ENCODE measurements at regions not wholly inside any gene's neighbourhood (a gene's known extent, or its start where the extent isn't known, plus 50 kb on each side); places are given as distances from the start of the nearest gene placed in this dataset.
"Not testable (repeated sequence)": the region's sequence is repeated elsewhere in the genome, so short reads cannot be mapped to it uniquely, and the experiment has no call there.

GRCh38 chrX:74117962-74118902 lies 185.7 kb upstream of the ZCCHC13 start:
- H3K4me3 ChIP-seq (ENCODE audit: low read depth, low read length), result no peak overlapping the region
- no peak for DNase-seq (ENCODE audit: low read depth, low spot score)
- no peak for TF ChIP-seq CTCF (IDR thresholded peaks at IDR 0.05; ENCODE audit: insufficient read depth, low read length, missing control alignments)
- ChIA-PET CTCF (interaction anchor here (1.4 to 2.2 kb wide), 2 partner anchors 14 to 16 kb away, joined by 4 to 10 read pairs; no protein-coding TSS in a partner anchor), POLR2A (no interaction called here)

GRCh38 chrX:74111245-74111644 lies 192.7 kb upstream of the ZCCHC13 start:
- ChIA-PET CTCF (no interaction called here), POLR2A (no interaction called here)
- no peak for DNase-seq (ENCODE audit: low read depth, low spot score)
- no peak for TF ChIP-seq CTCF (IDR thresholded peaks at IDR 0.05; ENCODE audit: insufficient read depth, low read length, missing control alignments)
- no peak overlapping the region for H3K4me3 ChIP-seq (ENCODE audit: low read depth, low read length)

GRCh38 chrX:74107666-74108065 lies 196.3 kb upstream of the ZCCHC13 start:
- H3K4me3 ChIP-seq (ENCODE audit: low read depth, low read length), result no peak overlapping the region
- no peak for DNase-seq (ENCODE audit: low read depth, low spot score)
- ChIA-PET CTCF (no interaction called here), POLR2A (no interaction called here)
- TF ChIP-seq CTCF (IDR thresholded peaks at IDR 0.05; ENCODE audit: insufficient read depth, low read length, missing control alignments), result no peak

GRCh38 chrX:74104356-74105015 lies 199.5 kb upstream of the ZCCHC13 start:
- H3K4me3 ChIP-seq (ENCODE audit: low read depth, low read length), result no peak overlapping the region
- DNase-seq (ENCODE audit: low read depth, low spot score), result no peak
- no peak for TF ChIP-seq CTCF (IDR thresholded peaks at IDR 0.05; ENCODE audit: insufficient read depth, low read length, missing control alignments)
- ChIA-PET CTCF (no interaction called here), POLR2A (no interaction called here)

- CTCF ChIA-PET; H3K4me3 ChIP-seq (ENCODE audit: low read depth, low read length); POLR2A ChIA-PET; DNase-seq (ENCODE audit: low read depth, low spot score): not testable (repeated sequence)
These were observed 205.6 kb upstream of the ZCCHC13 start for GRCh38 chrX:74098407-74098806.

- POLR2A ChIA-PET, result no interaction called here
- no peak overlapping the region for H3K4me3 ChIP-seq (ENCODE audit: low read depth, low read length)
- no peak for DNase-seq (ENCODE audit: low read depth, low spot score)
- no peak for TF ChIP-seq CTCF (IDR thresholded peaks at IDR 0.05; ENCODE audit: insufficient read depth, low read length, missing control alignments)
- CTCF ChIA-PET, result no interaction called here
These were observed 213.9 kb upstream of the ZCCHC13 start for GRCh38 chrX:74090049-74090448.

Measured in AG04449 (cell line).